CD4-positive, alpha-beta T cell treated with Interleukin-15 for 1 hour (primary cell): ENCODE measurements at regions not wholly inside any gene's neighbourhood (a gene's known extent, or its start where the extent isn't known, plus 50 kb on each side); places are given as distances from the start of the nearest gene placed in this dataset.

Source experiments
- DNase-seq: peaks from one replicate; pipeline ENCODE4 v3.0.0-alpha.2; 2020

DNA sequence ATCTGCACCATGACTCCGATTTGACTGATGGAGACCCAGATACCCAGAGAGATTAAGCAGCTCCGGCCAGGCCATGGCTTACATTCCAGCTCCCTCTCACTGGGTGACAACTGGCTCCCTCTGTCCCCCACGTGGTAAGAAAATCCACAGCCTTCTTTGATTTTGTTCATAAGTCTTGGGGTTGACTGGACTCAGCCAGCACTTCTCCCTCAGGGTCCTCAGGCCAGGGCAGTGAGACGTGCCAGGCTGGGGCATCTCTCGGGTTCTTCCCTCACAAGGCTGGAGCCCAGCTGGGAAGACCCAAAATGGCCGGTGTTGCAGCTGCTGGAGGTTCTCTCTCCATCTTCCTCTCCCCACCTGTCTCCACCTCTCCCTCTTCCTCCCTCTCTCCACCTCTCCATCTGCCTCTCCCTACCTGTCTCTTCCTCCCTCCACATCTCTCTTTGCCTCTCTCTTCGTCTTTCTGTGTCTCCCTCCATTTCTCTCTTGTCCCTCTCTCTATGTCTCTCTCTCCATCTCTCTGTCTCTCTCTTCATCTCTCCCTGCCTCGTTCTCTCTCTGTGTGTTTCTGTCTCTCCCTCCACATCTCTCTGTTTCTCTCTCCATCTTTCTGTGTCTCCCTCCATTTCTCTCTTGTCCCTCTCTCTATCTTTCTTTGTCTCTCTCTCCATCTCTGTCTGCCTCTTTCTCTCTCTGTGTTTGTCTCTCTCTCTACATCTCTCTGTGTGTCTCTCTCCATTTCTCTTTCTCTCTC, 105.3 kb downstream of the FOXL1 start:
- no peak for DNase-seq

DNA sequence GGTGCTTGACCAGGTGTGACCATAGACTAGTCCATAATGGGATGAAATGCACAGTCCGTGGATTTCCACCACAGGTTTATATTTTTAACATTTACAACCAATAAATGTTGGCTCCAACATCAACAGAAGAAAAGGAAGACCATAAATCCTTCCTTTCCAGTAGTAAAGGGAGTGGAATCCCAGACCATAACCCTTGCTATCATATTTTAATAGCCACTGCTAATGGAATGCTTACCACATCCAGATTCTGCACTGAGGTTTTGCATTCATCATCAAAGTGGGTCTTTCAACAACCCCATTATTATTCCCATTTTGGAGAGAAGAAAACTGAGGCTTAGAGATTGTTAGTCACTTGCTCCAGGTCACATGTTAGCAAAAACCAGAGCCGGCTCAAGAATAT, 106.7 kb downstream of the FOXL1 start:
- DNase-seq, result no peak

DNA sequence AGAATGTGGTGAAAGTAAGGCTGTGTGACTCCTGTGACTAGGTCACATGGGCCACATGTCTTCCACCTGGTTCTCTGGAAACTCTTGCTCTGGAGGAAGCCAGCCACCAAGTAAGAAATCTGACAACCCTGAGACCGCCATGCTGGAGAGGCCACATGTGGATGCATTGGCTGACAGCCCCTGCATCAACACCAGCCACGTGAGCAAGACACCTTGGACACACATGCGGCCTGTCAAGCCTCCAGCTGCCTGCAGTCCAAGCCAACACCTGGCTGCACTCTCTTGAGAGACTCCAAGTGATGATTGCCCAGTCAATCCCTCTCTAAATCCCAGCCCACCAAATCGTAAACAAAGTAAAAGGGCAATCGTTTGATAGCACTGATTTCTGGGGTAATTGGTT, 112.6 kb downstream of the FOXL1 start:
- no peak for DNase-seq

DNA sequence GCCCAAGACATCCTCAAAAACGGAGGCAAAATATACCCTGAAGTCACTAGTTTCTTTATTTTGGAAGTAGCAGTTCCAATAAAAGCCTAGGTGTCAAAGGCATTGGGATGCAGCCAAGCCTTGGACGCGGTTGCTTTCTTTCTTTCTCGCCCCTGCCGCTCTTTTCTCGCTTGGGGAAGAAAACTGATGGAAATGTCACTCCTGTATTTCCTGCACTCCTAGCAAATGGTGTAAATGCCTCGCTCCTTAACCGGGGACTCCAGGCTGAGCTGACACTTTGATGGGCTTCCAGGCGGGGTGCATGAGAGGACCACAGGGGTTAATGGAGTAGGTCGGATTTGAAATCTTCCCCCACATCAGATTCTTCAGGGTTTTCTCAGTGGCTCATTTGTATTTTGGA, 114.1 kb downstream of the FOXL1 start:
- no peak for DNase-seq

DNA sequence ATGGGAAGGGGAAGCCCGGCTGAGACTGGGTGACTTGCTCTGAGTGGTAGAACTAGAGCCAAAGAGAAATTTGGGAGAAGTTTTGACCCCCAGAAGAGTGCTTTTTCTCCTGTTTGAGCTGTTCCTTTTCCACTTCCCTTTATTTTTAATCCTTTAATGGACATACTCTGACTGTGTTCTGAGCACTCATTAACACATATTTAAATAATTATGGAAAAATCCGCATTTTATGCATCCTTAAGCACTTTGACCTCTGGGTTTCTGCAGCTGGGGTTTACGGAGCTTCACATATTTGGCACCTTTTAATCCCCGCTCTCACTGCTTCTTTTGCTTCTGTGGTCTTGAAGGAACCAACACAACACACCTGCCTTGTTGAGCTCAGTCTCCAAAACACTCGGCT, 114.7 kb downstream of the FOXL1 start:
- no peak for DNase-seq

DNA sequence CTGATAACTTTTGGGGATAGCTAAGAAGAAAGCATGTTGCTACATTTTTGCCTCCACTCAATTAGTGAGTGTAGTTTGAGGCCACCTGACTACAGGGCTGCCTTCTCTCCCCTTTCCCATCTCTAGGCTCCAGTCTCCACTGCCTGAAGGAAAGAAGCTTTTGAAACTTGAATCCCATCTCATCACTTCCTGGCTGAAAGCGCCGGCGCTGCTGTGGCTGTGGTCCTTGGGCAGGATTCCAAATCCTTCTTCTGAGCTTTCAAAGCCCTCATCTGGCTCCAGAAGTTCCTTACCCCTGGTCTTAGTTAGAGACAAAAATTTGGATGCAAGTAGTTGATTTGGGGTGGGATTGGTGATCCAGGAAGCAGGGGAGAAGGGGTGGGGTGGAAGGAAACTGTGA, 119.4 kb downstream of the FOXL1 start:
- no peak for DNase-seq

DNA sequence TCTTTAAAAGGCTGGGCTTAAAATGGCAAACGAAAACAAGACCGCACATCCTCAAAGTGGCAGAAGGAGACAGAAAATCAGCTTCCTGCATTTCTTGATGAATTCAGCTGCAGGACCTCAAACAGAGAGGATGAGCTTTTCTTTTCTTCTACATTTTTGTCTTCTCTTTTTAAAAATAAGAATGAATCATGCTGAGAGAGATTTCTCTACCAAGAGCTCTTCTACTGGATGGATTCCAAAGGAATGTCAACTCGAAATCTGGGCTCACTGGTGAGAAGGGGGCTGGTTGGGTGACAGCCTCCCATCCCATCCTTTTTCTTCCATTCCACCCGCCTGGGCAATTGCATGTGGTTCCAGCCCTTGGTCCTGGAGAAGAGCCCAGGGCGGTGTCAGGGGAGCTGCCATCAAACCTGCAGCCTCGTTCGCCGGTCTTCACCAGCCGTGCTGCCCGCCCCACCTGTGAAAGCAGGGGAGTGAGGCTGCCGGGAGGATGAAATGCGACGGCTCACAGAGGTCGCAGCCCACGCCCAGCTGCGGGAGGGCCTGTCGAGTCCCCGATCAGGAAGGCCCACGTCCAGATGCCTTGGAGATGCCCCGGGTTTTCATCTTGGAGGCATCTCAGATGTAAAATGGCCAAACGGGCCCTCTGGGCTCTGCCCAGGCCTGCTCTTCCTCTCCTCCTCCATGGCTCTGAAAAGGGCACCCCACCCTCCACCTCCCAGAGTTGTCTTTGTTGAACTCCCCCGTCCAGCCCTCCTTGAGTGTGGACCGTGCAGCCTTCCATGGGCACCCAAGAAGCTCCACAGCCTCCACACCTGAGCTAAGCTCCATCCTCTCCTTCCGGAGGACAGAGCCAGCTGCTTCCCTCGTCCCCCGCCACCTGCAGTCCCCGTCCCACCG, 121.9 kb downstream of the FOXL1 start:
- no peak for DNase-seq

DNA sequence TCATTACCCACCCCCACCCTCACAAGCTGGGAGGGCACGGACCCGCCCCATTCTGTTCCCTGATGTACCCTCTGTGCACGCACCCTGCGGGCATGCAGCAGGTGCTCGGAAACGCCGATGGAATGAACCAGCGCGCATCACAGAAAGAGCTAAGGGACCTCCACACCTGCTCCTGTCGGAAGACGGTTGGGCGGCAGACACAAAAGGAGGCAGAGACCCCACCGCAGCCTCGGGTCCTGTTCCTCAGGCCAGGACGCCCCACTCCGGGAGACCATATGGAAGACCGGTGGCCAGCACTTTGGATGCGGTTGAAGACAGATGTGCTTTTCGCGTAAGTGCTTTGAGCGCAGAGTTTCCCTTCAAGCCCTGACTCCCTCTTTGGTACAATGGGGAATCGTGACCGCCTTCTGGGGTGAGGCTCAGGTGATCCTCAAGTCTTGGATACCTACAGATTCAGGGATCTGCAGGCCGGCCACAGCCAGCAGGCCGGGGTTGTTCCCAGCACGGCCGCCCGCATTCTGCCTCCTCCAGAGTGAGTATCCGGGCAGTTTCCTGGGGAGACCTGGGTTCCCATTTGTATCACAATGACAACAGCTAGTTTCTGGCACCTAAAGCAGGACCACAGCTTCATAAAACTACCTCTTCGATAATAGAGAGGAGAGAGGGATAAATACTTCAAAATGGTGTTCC, 123.1 kb downstream of the FOXL1 start:
- DNase-seq, result no peak

DNA sequence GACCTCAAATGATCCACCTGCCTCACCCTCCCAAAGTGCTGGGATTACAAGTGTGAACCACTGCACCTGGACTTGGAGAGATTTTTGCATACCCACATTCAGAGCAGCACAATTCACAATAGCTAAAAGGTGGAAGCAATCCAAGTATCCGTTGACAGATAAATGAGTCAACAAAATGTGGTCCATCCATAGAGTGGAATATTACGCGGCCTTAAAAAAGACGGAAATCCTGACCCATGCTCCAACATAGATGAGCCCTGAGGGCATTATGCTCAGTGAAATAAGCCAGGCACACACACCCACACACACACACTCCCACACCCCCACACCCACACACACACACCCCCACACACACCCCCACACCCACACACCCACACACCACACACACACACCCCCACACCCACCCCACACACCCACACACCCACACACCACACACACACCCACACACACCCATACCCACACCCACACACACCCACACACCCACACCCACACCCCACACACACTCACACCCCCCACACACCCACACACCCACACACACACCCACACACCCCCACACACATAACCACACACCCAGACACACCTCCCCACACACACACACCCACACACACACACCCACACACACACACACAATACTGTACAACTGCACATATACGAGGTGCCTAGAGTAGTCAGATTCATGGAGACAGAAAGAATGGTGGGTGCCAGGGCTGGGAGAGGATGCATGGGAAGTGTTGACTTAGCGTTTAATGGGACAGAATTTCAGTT, 124.7 kb downstream of the FOXL1 start:
- no peak for DNase-seq

DNA sequence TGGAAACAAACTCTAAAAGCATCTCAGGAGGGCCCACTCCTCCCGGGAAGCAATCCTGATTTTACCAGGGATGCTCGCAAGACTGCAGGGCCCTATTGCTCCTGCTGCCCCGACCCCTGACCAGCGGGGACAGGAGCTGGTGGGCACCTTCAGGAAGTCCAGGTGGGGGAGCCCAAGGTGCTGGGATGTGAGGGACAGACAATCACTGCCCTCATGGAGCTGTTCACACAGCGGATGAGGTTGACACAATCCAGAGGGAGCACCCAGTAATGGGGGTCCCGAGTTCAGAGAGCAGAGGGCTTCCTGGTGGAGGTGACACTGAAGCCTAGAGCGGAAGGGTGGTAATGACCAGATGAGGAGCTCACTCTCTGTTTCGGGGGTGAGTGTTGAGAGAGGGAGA, 126.2 kb downstream of the FOXL1 start:
- DNase-seq, result no peak

DNA sequence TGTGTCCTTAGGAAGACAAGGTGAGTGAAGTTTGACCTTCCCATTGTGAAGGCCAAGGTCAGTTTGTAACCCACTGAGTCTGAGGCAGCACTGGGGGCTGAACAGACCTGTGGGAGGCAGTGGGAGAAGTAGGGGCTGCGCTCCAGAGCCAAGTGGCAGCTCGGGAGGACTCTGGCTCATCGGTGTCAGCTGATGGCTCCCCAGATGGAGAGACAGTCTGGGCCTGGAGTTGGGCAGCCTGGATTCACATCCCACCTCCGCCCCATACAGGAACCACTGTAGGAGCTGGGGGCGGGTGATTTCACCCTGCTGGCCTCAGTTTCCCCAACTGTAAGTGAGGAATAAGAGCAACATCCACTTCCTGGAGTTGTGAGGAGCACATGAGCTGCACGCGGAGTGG, 128.4 kb downstream of the FOXL1 start:
- DNase-seq, result no peak

DNA sequence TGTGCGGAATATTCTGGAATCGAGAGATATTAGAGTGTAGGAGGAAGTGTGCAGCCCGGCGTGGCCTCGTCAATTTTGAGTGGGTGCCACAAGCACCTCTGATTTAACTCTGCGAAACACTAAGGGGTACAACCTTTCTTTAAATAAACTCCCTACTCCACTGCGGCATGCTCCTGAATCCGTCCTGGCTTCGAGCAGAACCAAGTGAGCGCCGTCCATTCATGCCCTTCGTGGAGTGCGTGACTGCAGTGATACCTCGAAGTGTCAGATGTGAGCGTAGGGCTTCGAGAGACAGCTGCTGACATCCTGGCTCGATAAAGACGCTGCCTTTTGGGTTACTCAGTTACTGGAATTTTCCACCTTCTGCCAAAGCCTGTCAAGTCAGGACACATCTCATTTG, 128.8 kb downstream of the FOXL1 start:
- DNase-seq, result no peak

DNA sequence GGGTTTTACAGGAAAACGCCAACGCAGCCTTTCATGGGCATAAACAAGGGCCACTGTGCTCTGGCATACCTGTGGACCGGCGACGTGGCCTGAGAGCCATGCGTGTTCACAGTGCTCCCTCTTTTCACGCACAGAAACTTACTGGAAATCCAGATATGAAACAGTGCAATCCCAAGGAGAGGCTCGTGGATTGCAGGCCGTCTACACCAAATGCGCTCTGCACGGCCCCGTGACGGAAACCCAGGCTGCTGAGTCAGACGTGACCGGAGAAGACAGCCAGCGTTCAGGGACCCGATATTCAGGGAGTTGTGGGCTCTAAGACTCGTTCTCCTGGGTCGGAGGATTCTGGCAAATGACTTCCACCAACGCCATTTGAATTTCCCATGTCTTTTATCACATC, 129.2 kb downstream of the FOXL1 start:
- no peak for DNase-seq

DNA sequence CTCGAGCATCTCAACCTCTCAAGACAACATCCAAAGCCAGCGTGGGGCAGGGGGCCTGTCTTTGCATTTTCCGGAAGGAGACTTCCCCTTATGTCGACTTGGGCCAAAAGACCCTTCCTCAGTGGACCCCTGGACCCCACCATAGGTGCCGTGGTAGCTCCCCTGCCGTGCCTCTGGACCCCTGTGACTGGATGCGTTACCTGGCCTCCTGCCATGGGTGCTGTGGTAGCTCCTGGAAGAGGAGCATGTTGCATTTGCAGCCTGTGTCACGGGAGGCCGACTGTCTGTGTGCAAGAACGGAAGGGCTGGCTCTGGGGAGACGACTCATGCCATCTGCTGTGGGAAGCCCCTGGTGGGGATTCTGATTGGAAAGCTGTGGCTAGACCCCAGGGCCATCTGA, 130.1 kb downstream of the FOXL1 start:
- no peak for DNase-seq

DNA sequence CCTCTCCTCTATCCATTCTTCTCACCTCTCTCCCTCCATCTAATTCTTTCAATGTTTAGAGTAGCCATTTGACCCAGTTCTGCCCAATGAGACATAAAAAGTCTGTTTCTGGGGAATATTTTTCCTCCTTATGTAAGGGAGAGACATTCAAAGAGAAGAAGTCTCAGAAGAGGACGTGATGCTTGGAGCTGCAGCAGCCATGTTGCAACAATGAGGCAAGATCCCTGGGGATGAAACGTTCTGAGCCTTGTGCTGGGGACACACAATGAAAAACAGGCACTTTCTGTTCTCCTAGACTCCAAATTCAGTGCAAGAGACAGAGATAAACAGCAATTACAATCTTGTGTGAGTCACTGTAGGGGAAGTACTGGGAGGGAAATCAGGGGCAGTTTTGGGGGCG, 130.8 kb downstream of the FOXL1 start:
- no peak for DNase-seq

DNA sequence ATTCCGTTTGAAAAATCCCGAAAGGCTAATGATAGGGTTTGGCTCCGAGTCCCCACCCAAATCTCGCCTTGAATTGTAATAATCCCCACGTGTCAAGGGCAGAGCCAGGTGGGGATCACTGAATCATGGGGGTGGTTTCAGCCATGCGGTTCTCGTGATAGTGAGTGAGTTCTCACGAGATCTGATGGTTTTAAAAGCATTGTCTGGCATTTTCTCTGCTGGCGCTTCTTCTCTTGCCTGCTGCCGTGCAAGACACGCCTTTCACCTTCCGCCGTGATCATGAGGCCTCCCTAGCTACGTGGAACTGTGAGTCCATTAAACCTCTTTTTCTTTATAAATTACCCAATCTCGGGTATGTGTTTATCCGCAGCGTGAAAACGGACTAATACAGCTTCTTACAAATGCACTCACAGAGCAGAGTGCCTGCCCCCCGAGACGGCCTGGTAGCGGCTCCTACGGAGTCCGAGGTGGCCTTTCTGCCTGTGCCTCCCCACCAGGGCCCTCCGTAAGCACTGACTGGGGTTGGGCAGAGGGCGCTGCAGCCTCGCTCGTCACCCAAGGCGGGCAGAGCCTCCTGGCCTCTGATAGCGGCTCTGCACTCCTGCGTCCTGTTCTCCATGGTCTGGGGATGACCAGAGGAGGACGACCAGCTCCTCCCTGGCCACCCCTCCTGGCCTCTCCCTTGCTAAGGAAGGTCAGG, 131.7 kb downstream of the FOXL1 start:
- DNase-seq, result no peak

DNA sequence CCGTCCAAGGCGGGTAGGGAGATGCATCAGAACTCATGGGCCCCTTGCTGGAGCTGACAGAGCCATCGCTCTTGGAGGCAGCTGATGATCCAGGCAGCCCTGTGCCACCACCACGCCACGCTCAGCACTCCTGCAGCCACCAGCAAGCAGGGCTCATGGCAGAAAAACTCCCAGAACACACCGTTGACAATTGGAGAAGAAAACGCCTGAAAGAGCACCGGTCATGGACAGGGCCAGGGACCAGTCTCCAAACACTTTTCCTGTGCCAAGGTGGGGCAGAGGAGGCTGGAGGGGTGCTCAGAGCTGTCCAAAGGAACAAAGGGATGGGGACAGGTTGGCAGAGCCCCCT, 132.2 kb downstream of the FOXL1 start:
- DNase-seq, result no peak

DNA sequence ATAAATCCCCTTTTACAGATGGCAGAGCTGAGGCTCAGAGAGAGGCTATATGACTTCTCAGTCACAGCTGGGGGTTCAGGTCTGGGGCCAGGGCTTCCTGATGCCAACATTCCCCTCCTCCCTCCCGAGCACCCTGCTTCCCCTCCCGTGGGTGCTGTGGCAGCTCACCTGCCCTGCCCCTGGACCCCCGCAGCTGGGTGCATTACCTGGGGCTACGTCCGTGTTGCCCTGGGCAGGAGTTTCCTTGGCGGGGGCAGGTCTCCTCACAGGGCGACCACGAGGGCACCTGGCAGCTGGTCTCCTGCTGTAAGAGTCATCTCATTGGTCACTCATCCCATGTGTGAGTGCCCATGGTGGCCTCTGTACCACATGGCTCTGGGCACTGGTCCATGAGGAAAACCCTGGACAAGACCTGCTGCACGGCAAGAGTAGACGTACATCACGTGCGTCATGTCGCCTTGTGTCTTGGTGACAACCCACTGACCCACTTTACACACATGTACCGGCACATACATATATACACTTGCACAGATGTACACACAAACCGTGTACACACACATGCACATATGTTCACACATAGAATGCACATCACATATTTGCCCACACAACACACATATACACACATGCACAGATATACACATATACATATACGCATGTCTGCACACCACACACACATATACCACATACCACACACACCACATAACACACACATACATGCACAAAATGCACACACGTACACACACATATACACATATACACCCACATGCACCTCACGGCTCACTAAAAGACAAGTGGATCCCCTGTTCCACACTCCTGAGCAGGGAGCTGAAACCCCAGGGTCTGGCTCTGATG, 134.0 kb downstream of the FOXL1 start:
- no peak for DNase-seq

DNA sequence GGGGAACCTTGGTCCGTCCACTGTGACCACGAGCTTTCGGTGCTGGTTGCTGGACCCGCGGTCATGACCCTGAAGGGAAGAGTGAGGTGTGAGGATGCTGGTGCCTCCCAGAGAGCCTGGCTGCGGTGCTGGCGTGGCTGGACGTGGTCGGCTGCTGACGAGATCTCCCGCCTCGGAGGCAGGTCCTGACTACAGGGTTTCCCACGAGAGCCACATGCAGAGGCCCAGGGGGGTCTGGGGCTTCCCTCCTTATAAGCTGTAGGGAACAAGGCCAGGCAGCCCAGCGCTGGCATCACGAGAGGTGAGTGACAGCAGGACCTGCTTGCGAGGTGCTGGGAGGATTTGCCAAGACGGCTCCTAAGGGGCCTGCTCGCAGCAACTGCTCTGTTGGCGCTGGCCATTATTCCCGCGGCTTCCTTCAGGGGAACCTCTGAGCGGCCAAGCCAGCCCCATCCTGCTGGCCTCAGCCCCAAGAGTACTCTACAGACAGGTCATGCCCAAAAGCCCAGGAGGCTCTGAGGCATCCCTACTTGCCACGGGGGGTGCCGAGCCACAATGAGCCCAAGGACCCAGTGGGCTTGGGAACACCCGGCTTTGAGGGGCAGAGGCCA, 134.8 kb downstream of the FOXL1 start:
- DNase-seq, result no peak

DNA sequence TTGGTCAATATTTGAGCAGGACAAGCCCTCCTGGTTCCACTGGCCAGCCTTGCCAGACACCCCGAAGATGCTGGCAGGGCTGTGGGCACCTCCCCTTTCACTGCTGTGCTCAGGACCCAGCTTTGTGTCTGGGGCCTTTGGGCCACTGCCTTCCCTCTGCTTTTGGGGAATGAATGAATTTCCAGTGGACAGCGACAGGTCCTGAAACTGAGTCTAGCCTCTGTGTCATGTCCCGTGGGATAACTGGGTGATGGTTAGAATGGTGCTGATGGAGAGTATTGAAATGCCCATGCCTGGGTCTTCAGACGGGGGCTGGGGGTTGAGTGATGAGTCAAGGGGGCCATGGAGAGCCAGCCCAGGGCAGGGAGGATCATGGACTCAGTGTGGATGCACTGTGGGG, 135.8 kb downstream of the FOXL1 start:
- DNase-seq, result no peak

DNA sequence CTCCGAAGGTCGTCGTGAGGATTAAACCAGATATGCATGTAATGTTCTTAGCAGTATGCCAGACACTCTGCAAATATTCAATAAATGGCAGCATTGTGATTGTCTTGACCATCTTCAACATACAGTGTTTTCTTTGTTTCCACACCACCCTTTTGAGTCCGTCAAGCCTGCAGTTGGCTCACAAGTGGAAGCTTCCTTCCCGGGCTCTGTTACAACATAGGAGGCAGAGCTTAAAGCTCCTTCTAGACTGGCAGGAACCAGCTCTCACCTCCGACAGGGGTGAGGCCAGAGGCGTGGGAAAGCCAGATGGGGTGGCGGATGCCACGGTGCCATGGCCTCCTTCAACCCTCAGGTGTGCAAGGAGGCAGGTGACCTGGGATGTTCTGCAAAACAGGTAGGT, 138.3 kb downstream of the FOXL1 start:
- no peak for DNase-seq
